ENCODE measurements at regions not wholly inside any gene's neighbourhood (a gene's known extent, or its start where the extent isn't known, plus 50 kb on each side); places are given as distances from the start of the nearest gene placed in this dataset.

DNA sequence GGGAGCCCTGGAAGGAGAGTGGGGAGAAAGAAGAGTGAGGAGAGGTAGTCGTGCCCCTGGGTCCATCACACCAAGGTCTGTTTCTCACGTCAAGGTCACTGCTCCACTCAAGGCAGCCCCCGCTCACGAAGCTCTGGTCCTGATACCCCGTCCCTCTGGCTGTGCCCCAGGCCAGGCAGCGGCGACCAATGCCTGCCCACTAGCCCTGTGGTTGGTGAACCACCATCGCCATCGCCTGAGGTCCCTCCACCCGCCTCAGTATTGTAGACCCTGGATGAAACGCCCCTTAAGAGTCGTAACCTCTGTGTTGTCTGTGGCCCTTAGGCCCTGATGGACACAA, 378.3 kb upstream of the MYT1L start:
- TF ChIP-seq POLR2A (IDR thresholded peaks at IDR 0.05): no peak
- TF ChIP-seq, protein P1, sequence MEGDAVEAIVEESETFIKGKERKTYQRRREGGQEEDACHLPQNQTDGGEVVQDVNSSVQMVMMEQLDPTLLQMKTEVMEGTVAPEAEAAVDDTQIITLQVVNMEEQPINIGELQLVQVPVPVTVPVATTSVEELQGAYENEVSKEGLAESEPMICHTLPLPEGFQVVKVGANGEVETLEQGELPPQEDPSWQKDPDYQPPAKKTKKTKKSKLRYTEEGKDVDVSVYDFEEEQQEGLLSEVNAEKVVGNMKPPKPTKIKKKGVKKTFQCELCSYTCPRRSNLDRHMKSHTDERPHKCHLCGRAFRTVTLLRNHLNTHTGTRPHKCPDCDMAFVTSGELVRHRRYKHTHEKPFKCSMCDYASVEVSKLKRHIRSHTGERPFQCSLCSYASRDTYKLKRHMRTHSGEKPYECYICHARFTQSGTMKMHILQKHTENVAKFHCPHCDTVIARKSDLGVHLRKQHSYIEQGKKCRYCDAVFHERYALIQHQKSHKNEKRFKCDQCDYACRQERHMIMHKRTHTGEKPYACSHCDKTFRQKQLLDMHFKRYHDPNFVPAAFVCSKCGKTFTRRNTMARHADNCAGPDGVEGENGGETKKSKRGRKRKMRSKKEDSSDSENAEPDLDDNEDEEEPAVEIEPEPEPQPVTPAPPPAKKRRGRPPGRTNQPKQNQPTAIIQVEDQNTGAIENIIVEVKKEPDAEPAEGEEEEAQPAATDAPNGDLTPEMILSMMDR (IDR thresholded peaks at IDR 0.05): no peak
